Hepatic stellate cell (primary cell): ENCODE measurements at regions not wholly inside any gene's neighbourhood (a gene's known extent, or its start where the extent isn't known, plus 50 kb on each side); places are given as distances from the start of the nearest gene placed in this dataset.

Experiments used
- DNase-seq: peaks from one replicate; pipeline ENCODE4 v3.0.0; 2011; ENCODE audit warnings: low spot score

GRCh38 chr3:73745526-73746191, 120.9 kb upstream of the PDZRN3 start:
- DNase-seq, result no peak

GRCh38 chr3:73743551-73743950, 118.8 kb upstream of the PDZRN3 start:
- no peak for DNase-seq

- no peak for DNase-seq
These were observed 115.2 kb upstream of the PDZRN3 start for GRCh38 chr3:73739791-73740453.

- DNase-seq, result no peak
These were observed 114.0 kb upstream of the PDZRN3 start for GRCh38 chr3:73738711-73739110.

GRCh38 chr3:73734211-73735089, 109.7 kb upstream of the PDZRN3 start:
- DNase-seq, result no peak

GRCh38 chr3:73733746-73734145, 109.0 kb upstream of the PDZRN3 start:
- no peak for DNase-seq

- DNase-seq, result no peak
These were observed 105.3 kb upstream of the PDZRN3 start for GRCh38 chr3:73729969-73730440.

GRCh38 chr3:73727854-73728253, 103.1 kb upstream of the PDZRN3 start:
- DNase-seq, result no peak

GRCh38 chr3:73727117-73727821, 102.5 kb upstream of the PDZRN3 start:
- DNase-seq, result peak; percentile 37

GRCh38 chr3:73723596-73723995, 98.9 kb upstream of the PDZRN3 start:
- DNase-seq, result no peak

GRCh38 chr3:73719861-73720260, 95.1 kb upstream of the PDZRN3 start:
- no peak for DNase-seq

GRCh38 chr3:73719413-73719851, 94.7 kb upstream of the PDZRN3 start:
- DNase-seq, result no peak

GRCh38 chr3:73718326-73719110, 93.8 kb upstream of the PDZRN3 start:
- DNase-seq, result no peak

- DNase-seq, result no peak
These were observed 91.7 kb upstream of the PDZRN3 start for GRCh38 chr3:73716418-73716817.

GRCh38 chr3:73710340-73710739, 85.6 kb upstream of the PDZRN3 start:
- no peak for DNase-seq

- no peak for DNase-seq
These were observed 85.0 kb upstream of the PDZRN3 start for GRCh38 chr3:73709712-73710111.

- no peak for DNase-seq
These were observed 84.2 kb upstream of the PDZRN3 start for GRCh38 chr3:73708956-73709355.

GRCh38 chr3:73707772-73708171, 83.0 kb upstream of the PDZRN3 start:
- DNase-seq, result peak; percentile 13

GRCh38 chr3:73706771-73707170, 82.0 kb upstream of the PDZRN3 start:
- no peak for DNase-seq

- no peak for DNase-seq
These were observed 81.1 kb upstream of the PDZRN3 start for GRCh38 chr3:73705792-73706191.

- DNase-seq, result no peak
These were observed 74.6 kb upstream of the PDZRN3 start for GRCh38 chr3:73699327-73699726.
